ENCODE measurements at regions not wholly inside any gene's neighbourhood (a gene's known extent, or its start where the extent isn't known, plus 50 kb on each side); places are given as distances from the start of the nearest gene placed in this dataset.

- Histone ChIP-seq H4K20me1 (ENCODE audit: insufficient read depth, low read length) (no peaks in the 10 kb centered on the region), H3K27ac (ENCODE audit: extremely low read length, insufficient read depth, low read length) (no peak overlapping the region), H2AFZ (ENCODE audit: low read length) (no peak overlapping the region), H3K36me3 (replicated peaks in 1 of 2; ENCODE audit: control insufficient read depth in 1 of 2, insufficient read depth in 2 of 2, low read length in 2 of 2) (no peaks in the 10 kb centered on the region), H3K9ac (ENCODE audit: insufficient read depth, low read depth, low read length) (peak overlapping the region; percentile 88), H3K4me1 (ENCODE audit: insufficient read depth, low read length) (peaks cover 55% of the 10 kb centered on the region), H3K4me2 (ENCODE audit: low read depth, low read length) (peak overlapping the region; percentile 98; the same call in 1 of the 2 replicates), H3K27me3 (ENCODE audit: control insufficient read depth in 1 of 2, insufficient read depth in 2 of 2, low read length in 2 of 2) (no peaks in the 10 kb centered on the region), H3K4me3 (replicated peaks in 1 of 3; ENCODE audit: insufficient read depth in 1 of 3, low read depth in 2 of 3, low read length in 3 of 3) (peak overlapping the region in 1 of 3 experiments; percentile 73; a peak in 1 of 6 replicates), H3K79me2 (ENCODE audit: insufficient read depth, low read length) (no peaks in the 10 kb centered on the region), H3K9me3 (ENCODE audit: low read length) (no peaks in the 10 kb centered on the region)
- in situ Hi-C loops (cut with HindIII; ENCODE audit: extremely low pct_ligation_motif_present, low pct_unique_long_range_greater_than_20kb) (no loop called here), intact Hi-C loops (cut with micrococcal nuclease; ENCODE audit: unreplicated experiment) (no loop called here)
- ChIA-PET CTCF (ENCODE audit: low intra/inter-chr PET ratio, low total read pairs) (no interaction called here), POLR2A (interaction anchor here (1.1 to 6.0 kb wide), 8 partner anchors 11 to 88 kb away, joined by 3 to 159 read pairs (median 52); no protein-coding TSS in a partner anchor)
- no peak for ATAC-seq
- TF ChIP-seq SOX5 (CRISPR knock-in tag; IDR thresholded peaks at IDR 0.05; ENCODE audit: borderline replicate concordance) (0 out of 2 replicates have a peak, but pooled peaks have one; percentile 2), STAT6 (CRISPR knock-in tag; IDR thresholded peaks at IDR 0.05; ENCODE audit: borderline replicate concordance) (no peak), HOXA3 (CRISPR knock-in tag; IDR thresholded peaks at IDR 0.05) (0 out of 2 replicates have a peak, but pooled peaks have one; percentile 1), ZNF12 (CRISPR knock-in tag; IDR thresholded peaks at IDR 0.05) (no peak)
- 0% methylated on average over 1 of the region's 1 CpG for WGBS (ENCODE audit: low lambda C conversion rate)
- FAIRE-seq = no peak
- peak; percentile 72 for DNase-seq (ENCODE audit: low spot score)
- no TSS peak for BruUV-seq (replicated peaks)
Observed at GRCh38 chr2:120463996-120464395, 118.1 kb downstream of the INHBB start.

- CTCF ChIA-PET (ENCODE audit: low intra/inter-chr PET ratio, low total read pairs) = no interaction called here
- TF ChIP-seq CBX1 (IDR thresholded peaks at IDR 0.05; ENCODE audit: low read depth) = no peak
- TF ChIP-seq ZNF207 (IDR thresholded peaks at IDR 0.05; ENCODE audit: borderline replicate concordance) = no peak
- 0 out of 2 replicates have a peak, but pooled peaks have one; percentile 11 for TF ChIP-seq ZNF646 (CRISPR knock-in tag; IDR thresholded peaks at IDR 0.05)
Observed at GRCh38 chr2:120464448-120464931, 118.6 kb downstream of the INHBB start.

More at GRCh38 chr2:120464448-120464931, 118.6 kb downstream of the INHBB start:
- ATAC-seq (no peak), FAIRE-seq (no peak), DNase-seq (ENCODE audit: low spot score) (no peak)
- no peak overlapping the region for H2AFZ ChIP-seq (ENCODE audit: low read length)
- H3K4me1 ChIP-seq (ENCODE audit: insufficient read depth, low read length) = peaks cover 60% of the 10 kb centered on the region
- no peaks in the 10 kb centered on the region for H3K9me3 ChIP-seq (ENCODE audit: low read length)
- POLR2A ChIA-PET = interaction anchor here (1.1 to 6.0 kb wide), 9 partner anchors 10 to 88 kb away, joined by 3 to 159 read pairs (median 49); no protein-coding TSS in a partner anchor
- H3K36me3 ChIP-seq (replicated peaks in 1 of 2; ENCODE audit: control insufficient read depth in 1 of 2, insufficient read depth in 2 of 2, low read length in 2 of 2) = no peaks in the 10 kb centered on the region
- in situ Hi-C loops (cut with HindIII; ENCODE audit: extremely low pct_ligation_motif_present, low pct_unique_long_range_greater_than_20kb) (no loop called here), intact Hi-C loops (cut with micrococcal nuclease; ENCODE audit: unreplicated experiment) (no loop called here)
- 56% methylated on average over 9 of the region's 12 CpGs for WGBS (ENCODE audit: low lambda C conversion rate)
- H3K79me2 ChIP-seq (ENCODE audit: insufficient read depth, low read length) = no peaks in the 10 kb centered on the region
- H3K4me2 ChIP-seq (ENCODE audit: low read depth, low read length) = peak overlapping the region; percentile 98
- H3K27me3 ChIP-seq (ENCODE audit: control insufficient read depth in 1 of 2, insufficient read depth in 2 of 2, low read length in 2 of 2) = no peaks in the 10 kb centered on the region
- H3K4me3 ChIP-seq (replicated peaks in 1 of 3; ENCODE audit: insufficient read depth in 1 of 3, low read depth in 2 of 3, low read length in 3 of 3) = peak overlapping the region in 1 of 3 experiments; percentile 73; a peak in 2 of 6 replicates
- peak overlapping the region; percentile 88 for H3K9ac ChIP-seq (ENCODE audit: insufficient read depth, low read depth, low read length)
- no peaks in the 10 kb centered on the region for H4K20me1 ChIP-seq (ENCODE audit: insufficient read depth, low read length)
- H3K27ac ChIP-seq (ENCODE audit: extremely low read length, insufficient read depth, low read length) = peak overlapping the region; percentile 95
- no TSS peak for BruUV-seq (replicated peaks)
